ENCODE measurements at regions not wholly inside any gene's neighbourhood (a gene's known extent, or its start where the extent isn't known, plus 50 kb on each side); places are given as distances from the start of the nearest gene placed in this dataset.

GRCh38 chr9:85225180-85225579 is 516.6 kb downstream of the AGTPBP1 start:
- Mint-ChIP-seq H3K4me1 (no peaks in the 10 kb centered on the region), H3K27ac (no peak overlapping the region), H3K4me3 (no peak overlapping the region), H3K27me3 (peaks cover 14% of the 10 kb centered on the region), H3K9me3 (no peaks in the 10 kb centered on the region)
- DNase-seq (no peak), ATAC-seq (no peak)

- no peak for ATAC-seq
- Mint-ChIP-seq H3K4me1 (no peaks in the 10 kb centered on the region), H3K9me3 (no peaks in the 10 kb centered on the region), H3K4me3 (no peak overlapping the region), H3K27me3 (peaks cover 14% of the 10 kb centered on the region), H3K27ac (no peak overlapping the region)
- DNase-seq, result no peak
Observed at GRCh38 chr9:85224729-85225128, 517.0 kb downstream of the AGTPBP1 start.

GRCh38 chr9:85224301-85224700 is 517.5 kb downstream of the AGTPBP1 start:
- H3K9me3 Mint-ChIP-seq, result no peaks in the 10 kb centered on the region
- peaks cover 14% of the 10 kb centered on the region for H3K27me3 Mint-ChIP-seq
- ATAC-seq (no peak), DNase-seq (no peak)
- no peak overlapping the region for H3K4me3 Mint-ChIP-seq
- no peak overlapping the region for H3K27ac Mint-ChIP-seq
- no peaks in the 10 kb centered on the region for H3K4me1 Mint-ChIP-seq

GRCh38 chr9:85223506-85224125 is 518.1 kb downstream of the AGTPBP1 start:
- H3K4me1 Mint-ChIP-seq, result no peaks in the 10 kb centered on the region
- DNase-seq (no peak), ATAC-seq (no peak)
- H3K4me3 Mint-ChIP-seq, result no peak overlapping the region
- no peaks in the 10 kb centered on the region for H3K9me3 Mint-ChIP-seq
- no peak overlapping the region for H3K27ac Mint-ChIP-seq
- peaks cover 14% of the 10 kb centered on the region for H3K27me3 Mint-ChIP-seq

- H3K4me1 Mint-ChIP-seq, result peaks cover 7% of the 10 kb centered on the region
- ATAC-seq, result no peak
Observed at GRCh38 chr9:85216601-85217000, 525.2 kb downstream of the AGTPBP1 start.

GRCh38 chr9:85215961-85216360 is 525.8 kb downstream of the AGTPBP1 start:
- no peaks in the 10 kb centered on the region for H3K9me3 Mint-ChIP-seq
- H3K27ac Mint-ChIP-seq, result no peak overlapping the region
- peaks cover 47% of the 10 kb centered on the region for H3K27me3 Mint-ChIP-seq
- H3K4me3 Mint-ChIP-seq, result no peak overlapping the region
- ATAC-seq (no peak), DNase-seq (no peak)
- peaks cover 7% of the 10 kb centered on the region for H3K4me1 Mint-ChIP-seq

More at GRCh38 chr9:85216601-85217000, 525.2 kb downstream of the AGTPBP1 start:
- no peak for DNase-seq
- no peaks in the 10 kb centered on the region for H3K9me3 Mint-ChIP-seq
- H3K4me3 Mint-ChIP-seq, result no peak overlapping the region
- no peak overlapping the region for H3K27ac Mint-ChIP-seq
- peaks cover 44% of the 10 kb centered on the region for H3K27me3 Mint-ChIP-seq

- no peak for DNase-seq
- Mint-ChIP-seq H3K4me1 (peaks cover 7% of the 10 kb centered on the region), H3K27me3 (peaks cover 52% of the 10 kb centered on the region), H3K9me3 (no peaks in the 10 kb centered on the region), H3K27ac (no peak overlapping the region), H3K4me3 (no peak overlapping the region)
- no peak for ATAC-seq
Observed at GRCh38 chr9:85215416-85215815, 526.3 kb downstream of the AGTPBP1 start.

- H3K27ac Mint-ChIP-seq, result no peak overlapping the region
- no peak for ATAC-seq
- H3K4me1 Mint-ChIP-seq, result peaks cover 7% of the 10 kb centered on the region
- no peak for DNase-seq
- H3K27me3 Mint-ChIP-seq, result peaks cover 52% of the 10 kb centered on the region
- no peaks in the 10 kb centered on the region for H3K9me3 Mint-ChIP-seq
- no peak overlapping the region for H3K4me3 Mint-ChIP-seq
Observed at GRCh38 chr9:85213650-85214607, 527.8 kb downstream of the AGTPBP1 start.

GRCh38 chr9:85212887-85213286 is 528.9 kb downstream of the AGTPBP1 start:
- H3K27ac Mint-ChIP-seq, result no peak overlapping the region
- no peak overlapping the region for H3K4me3 Mint-ChIP-seq
- DNase-seq, result no peak
- H3K27me3 Mint-ChIP-seq, result peaks cover 52% of the 10 kb centered on the region
- peak; percentile 52 for ATAC-seq
- no peaks in the 10 kb centered on the region for H3K9me3 Mint-ChIP-seq
- peaks cover 7% of the 10 kb centered on the region for H3K4me1 Mint-ChIP-seq

- ATAC-seq (no peak), DNase-seq (no peak)
- peaks cover 7% of the 10 kb centered on the region for H3K4me1 Mint-ChIP-seq
- H3K27me3 Mint-ChIP-seq, result peaks cover 51% of the 10 kb centered on the region
- no peaks in the 10 kb centered on the region for H3K9me3 Mint-ChIP-seq
- no peak overlapping the region for H3K4me3 Mint-ChIP-seq
- no peak overlapping the region for H3K27ac Mint-ChIP-seq
Observed at GRCh38 chr9:85212209-85212608, 529.5 kb downstream of the AGTPBP1 start.

- Mint-ChIP-seq H3K4me1 (peaks cover 7% of the 10 kb centered on the region), H3K4me3 (no peak overlapping the region), H3K27me3 (peaks cover 30% of the 10 kb centered on the region), H3K9me3 (no peaks in the 10 kb centered on the region), H3K27ac (no peak overlapping the region)
- DNase-seq, result no peak
- ATAC-seq, result no peak
Observed at GRCh38 chr9:85208666-85209065, 533.1 kb downstream of the AGTPBP1 start.

- Mint-ChIP-seq H3K4me3 (no peak overlapping the region), H3K27me3 (peaks cover 6% of the 10 kb centered on the region), H3K4me1 (no peaks in the 10 kb centered on the region), H3K27ac (no peak overlapping the region), H3K9me3 (no peaks in the 10 kb centered on the region)
- ATAC-seq (no peak), DNase-seq (no peak)
Observed at GRCh38 chr9:85204176-85204575, 534.6 kb downstream of the NTRK2 start.

- peaks cover 6% of the 10 kb centered on the region for H3K27me3 Mint-ChIP-seq
- no peaks in the 10 kb centered on the region for H3K4me1 Mint-ChIP-seq
- DNase-seq (no peak), ATAC-seq (no peak)
- H3K4me3 Mint-ChIP-seq, result no peak overlapping the region
- no peaks in the 10 kb centered on the region for H3K9me3 Mint-ChIP-seq
- H3K27ac Mint-ChIP-seq, result no peak overlapping the region
Observed at GRCh38 chr9:85202596-85202995, 533.1 kb downstream of the NTRK2 start.

GRCh38 chr9:85200726-85201404 is 531.3 kb downstream of the NTRK2 start:
- Mint-ChIP-seq H3K4me1 (no peaks in the 10 kb centered on the region), H3K27ac (no peak overlapping the region), H3K9me3 (no peaks in the 10 kb centered on the region), H3K4me3 (no peak overlapping the region), H3K27me3 (no peaks in the 10 kb centered on the region)
- DNase-seq, result no peak
- no peak for ATAC-seq

- H3K4me3 Mint-ChIP-seq, result no peak overlapping the region
- H3K9me3 Mint-ChIP-seq, result no peaks in the 10 kb centered on the region
- ATAC-seq (no peak), DNase-seq (no peak)
- no peak overlapping the region for H3K27ac Mint-ChIP-seq
- no peaks in the 10 kb centered on the region for H3K4me1 Mint-ChIP-seq
- no peaks in the 10 kb centered on the region for H3K27me3 Mint-ChIP-seq
Observed at GRCh38 chr9:85199866-85200495, 530.5 kb downstream of the NTRK2 start.
